Caco-2 (cell line): ENCODE measurements at regions not wholly inside any gene's neighbourhood (a gene's known extent, or its start where the extent isn't known, plus 50 kb on each side); places are given as distances from the start of the nearest gene placed in this dataset.

Experiments
- BruUV-seq: library from RNA; stranded (reverse); fragments of 400-500 nt; replicated peaks from 2 replicates; lab custom pipeline; 2021; lab: Mats Ljungman, UMichigan
- CTCF ChIA-PET: fragments of 300-600 bp; sonication (Branson Sonifier 250); formaldehyde crosslinking; loops from one replicate; lab custom pipeline; 2022; ENCODE audit warnings: antibody characterized with exemption; lab: Charles Lee
- POLR2A ChIA-PET: fragments of 300-600 bp; sonication (Branson Sonifier 250); formaldehyde crosslinking; loops from one replicate; lab custom pipeline; 2022; ENCODE audit warnings: antibody characterized with exemption; lab: Charles Lee
- DNase-seq, 2 experiments: peaks; one replicate each; pipeline versions ENCODE4 v3.0.0 to v3.0.0-alpha.2; 2020 to 2022
- H3K27me3 ChIP-seq: replicated peaks from 2 replicates; pipeline ENCODE4 v1.6.0; 2011; ENCODE audit warnings: low read length; ENCODE audit not compliant: control insufficient read depth, insufficient read depth
- H3K36me3 ChIP-seq: 2 replicates; pipeline ENCODE4 v1.5.1; 2011; ENCODE audit warnings: low read length; ENCODE audit not compliant: control insufficient read depth, insufficient read depth
- H3K4me1 ChIP-seq: fragments of 250-450 bp; sonication (Bioruptor Pico); 2 replicates; pipeline ENCODE4 v1.5.1; 2020; ENCODE audit warnings: mild to moderate bottlenecking
- H3K4me3 ChIP-seq: 2 replicates; pipeline ENCODE4 v1.5.1; 2011; ENCODE audit warnings: low read depth, mild to moderate bottlenecking, control low read depth, low read length
- H3K9me3 ChIP-seq: fragments of 250-450 bp; sonication (Bioruptor Pico); 2 replicates; pipeline ENCODE4 v1.5.1; 2020; ENCODE audit warnings: mild to moderate bottlenecking, moderate library complexity
- H3K27ac Mint-ChIP-seq: one replicate; pipeline ENCODE4 v1.8.0; 2022; ENCODE audit warnings: mixed read lengths; ENCODE audit not compliant: unreplicated experiment
- H3K27me3 Mint-ChIP-seq: one replicate; pipeline ENCODE4 v1.8.0; 2022; ENCODE audit warnings: mixed read lengths; ENCODE audit not compliant: insufficient read depth, unreplicated experiment
- H3K36me3 Mint-ChIP-seq: one replicate; pipeline ENCODE4 v1.8.0; 2022; ENCODE audit warnings: mild to moderate bottlenecking, mixed read lengths; ENCODE audit not compliant: insufficient read depth, unreplicated experiment
- H3K4me1 Mint-ChIP-seq: one replicate; pipeline ENCODE4 v1.8.0; 2022; ENCODE audit warnings: low read depth, mixed read lengths; ENCODE audit not compliant: unreplicated experiment
- H3K4me3 Mint-ChIP-seq: one replicate; pipeline ENCODE4 v1.8.0; 2022; ENCODE audit warnings: mild to moderate bottlenecking, moderate library complexity, mixed read lengths; ENCODE audit not compliant: unreplicated experiment
- H3K9me3 Mint-ChIP-seq: one replicate; pipeline ENCODE4 v1.8.0; 2022; ENCODE audit warnings: mixed read lengths; ENCODE audit not compliant: unreplicated experiment
- intact Hi-C: fragments of 100-400 bp; cut with micrococcal nuclease; formaldehyde crosslinking; loops from one replicate; pipeline ENCODE4 v1.10.0; 2022; ENCODE audit not compliant: unreplicated experiment
- TF ChIP-seq, protein P1 (sequence below), 2 experiments: fragments of 200-600 bp in 1 of 2; IDR thresholded peaks; 1 replicate in 1 of 2; 2 replicates in 1 of 2; pipeline versions ENCODE4 v1.5.1 to v1.8.0; 2011 to 2022; ENCODE audit warnings: antibody characterized with exemption in 1 of 2, control low read depth in 1 of 2, inconsistent platforms in 1 of 2, low read depth in 1 of 2, low read length in 1 of 2, mild to moderate bottlenecking in 1 of 2, moderate library complexity in 1 of 2; ENCODE audit not compliant: insufficient read depth in 1 of 2, severe bottlenecking in 1 of 2, unreplicated experiment in 1 of 2

DNA sequence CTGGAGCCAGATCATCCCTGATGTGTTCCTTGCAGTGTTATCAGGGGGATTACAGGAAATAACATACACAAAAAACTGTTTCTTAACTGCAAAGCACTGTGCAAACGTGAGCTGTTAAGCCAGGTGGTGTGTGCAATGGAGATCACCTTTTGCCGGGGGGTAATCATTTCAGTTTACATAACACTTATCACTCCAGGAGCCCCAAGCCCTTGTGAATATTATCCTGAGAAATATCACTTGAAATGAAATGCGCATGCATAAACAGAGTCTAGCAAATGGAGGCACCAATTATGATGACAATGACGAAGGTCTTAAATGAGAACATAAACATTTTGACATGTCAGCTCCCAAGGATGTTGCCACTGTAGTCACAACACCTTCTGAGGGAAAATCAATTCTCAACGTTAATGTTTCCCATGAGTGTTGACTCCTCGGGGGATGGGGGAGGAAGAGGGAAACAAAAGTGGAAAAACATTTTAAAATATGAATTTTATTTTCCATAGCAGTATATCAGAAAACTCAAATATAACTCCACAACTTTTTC lies 54.5 kb upstream of the RAD23B start:
- peaks cover 12% of the 10 kb centered on the region for H3K4me1 ChIP-seq
- no peaks in the 10 kb centered on the region for H3K9me3 Mint-ChIP-seq
- no peak for DNase-seq
- no peaks in the 10 kb centered on the region for H3K9me3 ChIP-seq
- H3K4me3 Mint-ChIP-seq, result no peak overlapping the region
- H3K27me3 Mint-ChIP-seq, result no peaks in the 10 kb centered on the region
- H3K27ac Mint-ChIP-seq, result no peak overlapping the region
- intact Hi-C loops, result no loop called here
- H3K36me3 Mint-ChIP-seq, result no peaks in the 10 kb centered on the region
- H3K36me3 ChIP-seq, result no peaks in the 10 kb centered on the region
- ChIA-PET CTCF (interaction anchor here (0.7 kb wide), 1 partner anchor 70 kb away, joined by 4 read pairs; no protein-coding TSS in a partner anchor), POLR2A (no interaction called here)
- TF ChIP-seq, protein P1, sequence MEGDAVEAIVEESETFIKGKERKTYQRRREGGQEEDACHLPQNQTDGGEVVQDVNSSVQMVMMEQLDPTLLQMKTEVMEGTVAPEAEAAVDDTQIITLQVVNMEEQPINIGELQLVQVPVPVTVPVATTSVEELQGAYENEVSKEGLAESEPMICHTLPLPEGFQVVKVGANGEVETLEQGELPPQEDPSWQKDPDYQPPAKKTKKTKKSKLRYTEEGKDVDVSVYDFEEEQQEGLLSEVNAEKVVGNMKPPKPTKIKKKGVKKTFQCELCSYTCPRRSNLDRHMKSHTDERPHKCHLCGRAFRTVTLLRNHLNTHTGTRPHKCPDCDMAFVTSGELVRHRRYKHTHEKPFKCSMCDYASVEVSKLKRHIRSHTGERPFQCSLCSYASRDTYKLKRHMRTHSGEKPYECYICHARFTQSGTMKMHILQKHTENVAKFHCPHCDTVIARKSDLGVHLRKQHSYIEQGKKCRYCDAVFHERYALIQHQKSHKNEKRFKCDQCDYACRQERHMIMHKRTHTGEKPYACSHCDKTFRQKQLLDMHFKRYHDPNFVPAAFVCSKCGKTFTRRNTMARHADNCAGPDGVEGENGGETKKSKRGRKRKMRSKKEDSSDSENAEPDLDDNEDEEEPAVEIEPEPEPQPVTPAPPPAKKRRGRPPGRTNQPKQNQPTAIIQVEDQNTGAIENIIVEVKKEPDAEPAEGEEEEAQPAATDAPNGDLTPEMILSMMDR (IDR thresholded peaks at IDR 0.05; ENCODE audit: insufficient read depth in 1 of 2, low read depth in 1 of 2, low read length in 1 of 2, severe bottlenecking in 1 of 2, unreplicated experiment in 1 of 2), result no peak
- no peaks in the 10 kb centered on the region for H3K27me3 ChIP-seq
- H3K4me1 Mint-ChIP-seq, result peaks cover 14% of the 10 kb centered on the region
- no peak overlapping the region for H3K4me3 ChIP-seq
- no TSS peak for BruUV-seq

DNA sequence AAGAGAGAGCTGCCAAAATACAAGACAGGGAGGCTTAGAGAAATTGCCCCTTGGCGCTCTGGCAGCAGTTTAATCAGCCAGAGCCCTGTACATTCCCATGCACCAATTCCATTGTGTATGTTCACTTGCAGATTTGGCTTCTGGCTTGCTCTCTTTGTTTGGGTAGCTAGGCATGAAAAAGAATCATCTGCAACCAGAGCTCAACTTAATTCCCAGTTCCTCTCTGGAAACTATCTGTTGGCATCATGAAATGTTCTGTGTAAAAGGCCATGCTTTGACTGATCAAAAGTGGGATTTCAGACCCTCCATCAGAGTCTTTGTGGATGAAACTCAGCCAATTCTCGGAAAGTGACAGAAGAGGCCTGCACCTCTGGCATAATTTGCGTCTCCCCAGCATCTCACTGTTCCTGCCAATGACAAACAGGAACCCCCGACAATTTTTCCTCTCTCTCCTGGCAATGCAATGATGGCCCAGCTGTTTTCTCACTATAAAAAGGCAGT lies 53.8 kb upstream of the RAD23B start:
- H3K9me3 Mint-ChIP-seq, result no peaks in the 10 kb centered on the region
- POLR2A ChIA-PET, result no interaction called here

More for the DNA sequence above, 53.8 kb upstream of the RAD23B start:
- intact Hi-C loops, result no loop called here
- no peaks in the 10 kb centered on the region for H3K9me3 ChIP-seq
- peaks cover 14% of the 10 kb centered on the region for H3K4me1 Mint-ChIP-seq
- no peak overlapping the region for H3K27ac Mint-ChIP-seq
- H3K27me3 Mint-ChIP-seq, result no peaks in the 10 kb centered on the region
- DNase-seq, result no peak
- H3K4me1 ChIP-seq, result peaks cover 12% of the 10 kb centered on the region
- H3K36me3 ChIP-seq, result no peaks in the 10 kb centered on the region
- CTCF ChIA-PET, result no interaction called here
- no peaks in the 10 kb centered on the region for H3K36me3 Mint-ChIP-seq
- no TSS peak for BruUV-seq
- TF ChIP-seq, protein P1 (IDR thresholded peaks at IDR 0.05; ENCODE audit: insufficient read depth in 1 of 2, low read depth in 1 of 2, low read length in 1 of 2, severe bottlenecking in 1 of 2, unreplicated experiment in 1 of 2), result no peak
- no peak overlapping the region for H3K4me3 ChIP-seq
- H3K4me3 Mint-ChIP-seq, result no peak overlapping the region
- no peaks in the 10 kb centered on the region for H3K27me3 ChIP-seq
